ENCODE measurements at regions not wholly inside any gene's neighbourhood (a gene's known extent, or its start where the extent isn't known, plus 50 kb on each side); places are given as distances from the start of the nearest gene placed in this dataset.

- DNase-seq (ENCODE audit: low read depth, low spot score) (no peak), ATAC-seq (no peak)
- Histone ChIP-seq H3K4me3 (ENCODE audit: low read depth in 2 of 2, low read length in 2 of 2) (no peak overlapping the region), H3K36me3 (ENCODE audit: control insufficient read depth, insufficient read depth, low read length) (no peaks in the 10 kb centered on the region), H3K4me1 (ENCODE audit: control insufficient read depth, insufficient read depth, low read length) (no peaks in the 10 kb centered on the region), H3K27ac (ENCODE audit: low read length) (no peak overlapping the region), H3K27me3 (ENCODE audit: control insufficient read depth, insufficient read depth, low read length) (no peaks in the 10 kb centered on the region), H3K9me3 (ENCODE audit: control insufficient read depth, insufficient read depth, low read depth, low read length) (no peaks in the 10 kb centered on the region)
- intact Hi-C loops (cut with micrococcal nuclease; ENCODE audit: unreplicated experiment) = no loop called here
- POLR2A ChIA-PET = no interaction called here
- CTCF ChIA-PET = no interaction called here
- no TSS peak for BruUV-seq (replicated peaks)
- in situ Hi-C loops (cut with HindIII; ENCODE audit: low pct_unique_long_range_greater_than_20kb, low sequenced_read_pairs) = no loop called here
- no peak for TF ChIP-seq SIN3A (IDR thresholded peaks at IDR 0.05; ENCODE audit: borderline replicate concordance, insufficient read depth, low read depth, low read length)
- no peak for TF ChIP-seq REST (IDR thresholded peaks at IDR 0.05; ENCODE audit: insufficient read depth in 1 of 2, low read depth in 2 of 2, low read length in 1 of 2)
- TF ChIP-seq POLR2AphosphoS5 (IDR thresholded peaks at IDR 0.05; ENCODE audit: low read depth, low read length) = no peak
- TF ChIP-seq CTCF (IDR thresholded peaks at IDR 0.05) = no peak
- TF ChIP-seq TCF7L2 (IDR thresholded peaks at IDR 0.05; ENCODE audit: low read depth, low read length) = no peak
Measured at GRCh38 chr20:63122626-63123025, 93.3 kb downstream of the YTHDF1 start.

- in situ Hi-C loops (cut with HindIII; ENCODE audit: low pct_unique_long_range_greater_than_20kb, low sequenced_read_pairs) (no loop called here), intact Hi-C loops (cut with micrococcal nuclease; ENCODE audit: unreplicated experiment) (no loop called here)
- no peaks in the 10 kb centered on the region for H3K36me3 ChIP-seq (ENCODE audit: control insufficient read depth, insufficient read depth, low read length)
- H3K27me3 ChIP-seq (ENCODE audit: control insufficient read depth, insufficient read depth, low read length) = no peaks in the 10 kb centered on the region
- no peak overlapping the region for H3K4me3 ChIP-seq (ENCODE audit: low read depth in 2 of 2, low read length in 2 of 2)
- no peak for ATAC-seq
- ChIA-PET POLR2A (no interaction called here), CTCF (no interaction called here)
- no TSS peak for BruUV-seq (replicated peaks)
- no peak for TF ChIP-seq CTCF (IDR thresholded peaks at IDR 0.05)
- no peak for TF ChIP-seq SIN3A (IDR thresholded peaks at IDR 0.05; ENCODE audit: borderline replicate concordance, insufficient read depth, low read depth, low read length)
- no peak for TF ChIP-seq TCF7L2 (IDR thresholded peaks at IDR 0.05; ENCODE audit: low read depth, low read length)
- TF ChIP-seq REST (IDR thresholded peaks at IDR 0.05; ENCODE audit: insufficient read depth in 1 of 2, low read depth in 2 of 2, low read length in 1 of 2) = no peak
- TF ChIP-seq POLR2AphosphoS5 (IDR thresholded peaks at IDR 0.05; ENCODE audit: low read depth, low read length) = no peak
- DNase-seq (ENCODE audit: low read depth, low spot score) = no peak
- no peaks in the 10 kb centered on the region for H3K4me1 ChIP-seq (ENCODE audit: control insufficient read depth, insufficient read depth, low read length)
- no peaks in the 10 kb centered on the region for H3K9me3 ChIP-seq (ENCODE audit: control insufficient read depth, insufficient read depth, low read depth, low read length)
- H3K27ac ChIP-seq (ENCODE audit: low read length) = no peak overlapping the region
Measured at GRCh38 chr20:63121749-63122405, 94.1 kb downstream of the YTHDF1 start.
